ENCODE measurements at regions not wholly inside any gene's neighbourhood (a gene's known extent, or its start where the extent isn't known, plus 50 kb on each side); places are given as distances from the start of the nearest gene placed in this dataset.
"Not testable (repeated sequence)": the region's sequence is repeated elsewhere in the genome, so short reads cannot be mapped to it uniquely, and the experiment has no call there.

DNA sequence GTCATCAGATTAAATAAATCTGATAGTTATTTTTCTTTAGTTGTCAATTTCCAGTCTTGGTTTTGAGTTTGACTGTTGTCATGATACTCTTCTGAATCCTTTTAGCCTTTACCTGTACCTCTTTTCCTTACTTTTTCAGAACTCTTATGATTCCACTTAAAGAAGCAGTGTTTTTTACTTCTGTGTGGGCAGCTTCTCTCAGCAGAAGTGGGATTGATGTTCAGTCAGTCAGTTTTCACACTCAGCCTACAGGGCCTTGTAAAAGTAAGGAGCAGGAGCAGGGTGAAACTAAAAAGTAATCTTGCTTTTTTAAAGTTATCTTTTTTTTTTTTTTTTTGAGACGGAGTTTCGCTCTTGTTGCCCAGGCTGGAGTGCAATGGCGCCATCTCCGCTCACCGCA, 75.1 kb downstream of the HAUS1 start:
- no peak for DNase-seq

DNA sequence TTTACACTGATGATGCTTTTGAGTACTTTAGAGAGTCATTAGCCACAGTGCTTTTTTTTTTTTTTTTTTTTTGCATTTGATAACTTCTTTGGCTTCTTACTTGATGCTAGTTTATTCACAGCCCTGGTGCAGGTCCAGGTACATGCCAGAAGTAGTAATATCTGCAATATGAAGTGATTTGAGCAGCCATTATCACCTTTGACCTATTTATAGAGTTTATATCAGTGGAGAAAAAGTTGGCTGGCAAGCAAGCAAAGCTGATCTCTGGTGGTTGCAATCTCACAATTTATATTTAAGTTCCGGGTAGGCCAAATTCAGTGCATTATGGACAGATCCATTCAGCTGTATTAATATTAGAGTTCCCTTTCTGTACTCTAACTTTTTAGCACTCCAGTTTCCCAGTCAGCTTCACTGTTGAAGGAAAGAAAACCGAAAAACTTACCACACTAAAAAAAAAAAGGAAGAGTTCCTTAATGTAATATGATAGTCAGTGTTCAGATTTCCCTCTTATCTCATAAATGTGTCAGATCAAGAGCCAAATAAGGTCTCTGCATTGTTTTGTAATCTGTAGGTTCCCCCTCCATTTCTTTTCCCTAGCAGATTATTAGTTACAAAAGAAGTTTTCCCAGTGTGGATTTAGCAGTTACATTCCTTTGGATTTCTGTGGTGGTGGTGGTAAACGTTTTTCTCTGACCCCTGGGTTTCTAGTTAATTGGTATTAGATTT, 78.6 kb downstream of the HAUS1 start:
- no peak for DNase-seq

DNA sequence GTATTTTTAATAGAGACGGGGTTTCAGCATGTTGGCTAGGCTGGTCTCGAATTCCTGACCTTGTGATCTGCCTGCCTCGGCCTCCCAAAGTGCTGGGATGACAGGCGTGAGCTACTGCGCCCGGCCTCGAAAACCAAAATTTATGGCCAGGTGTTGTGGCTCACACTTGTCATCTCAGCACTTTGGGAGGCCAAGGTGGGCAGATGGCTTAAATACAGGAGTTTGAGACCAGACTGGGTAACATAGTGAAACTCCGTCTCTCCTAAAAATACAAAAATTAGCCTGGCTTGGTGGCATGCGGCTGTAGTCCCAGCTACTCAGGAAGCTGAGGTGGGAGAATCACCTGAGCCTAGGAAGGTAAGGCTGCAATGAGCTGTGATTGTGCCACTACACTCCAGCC, 80.1 kb downstream of the HAUS1 start:
- not testable (repeated sequence) for DNase-seq

DNA sequence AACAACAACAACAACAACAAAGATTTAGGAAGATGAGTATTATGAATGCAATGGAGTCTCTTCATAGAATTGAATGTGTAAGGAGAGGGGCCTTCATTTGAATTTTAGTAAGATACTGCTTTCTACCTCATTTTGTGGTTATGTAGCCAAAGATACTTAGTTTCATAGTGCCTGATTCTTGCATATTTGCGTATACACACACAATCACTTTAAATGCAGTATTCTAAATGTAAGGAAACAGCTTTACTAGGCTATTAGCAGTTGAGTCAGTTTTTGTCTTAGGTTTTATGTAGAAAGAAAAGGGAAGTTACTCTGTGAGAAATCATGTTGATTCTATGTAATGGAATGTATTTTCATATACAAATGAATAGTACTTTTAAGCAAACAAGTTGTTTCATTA, 80.5 kb downstream of the HAUS1 start:
- no peak for DNase-seq

DNA sequence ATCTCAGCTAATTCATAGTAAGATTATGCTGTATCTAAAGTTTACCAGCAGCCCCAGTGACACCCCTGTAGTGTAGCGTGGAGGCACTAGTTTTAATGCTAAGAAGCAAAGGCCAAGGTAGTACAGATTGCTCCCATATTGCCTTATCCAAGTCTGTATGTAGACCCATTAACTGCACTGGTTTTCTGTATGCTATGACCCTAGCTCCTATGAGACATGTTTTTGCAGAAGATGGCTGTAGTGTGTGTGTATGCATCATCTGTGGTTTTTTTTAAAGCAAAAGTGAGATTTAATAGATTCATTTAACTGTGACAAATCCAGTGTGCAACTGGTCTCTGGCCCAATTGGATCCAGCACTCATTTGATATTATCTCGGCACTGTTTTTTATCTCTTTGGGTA, 86.5 kb downstream of the HAUS1 start:
- no peak for DNase-seq

DNA sequence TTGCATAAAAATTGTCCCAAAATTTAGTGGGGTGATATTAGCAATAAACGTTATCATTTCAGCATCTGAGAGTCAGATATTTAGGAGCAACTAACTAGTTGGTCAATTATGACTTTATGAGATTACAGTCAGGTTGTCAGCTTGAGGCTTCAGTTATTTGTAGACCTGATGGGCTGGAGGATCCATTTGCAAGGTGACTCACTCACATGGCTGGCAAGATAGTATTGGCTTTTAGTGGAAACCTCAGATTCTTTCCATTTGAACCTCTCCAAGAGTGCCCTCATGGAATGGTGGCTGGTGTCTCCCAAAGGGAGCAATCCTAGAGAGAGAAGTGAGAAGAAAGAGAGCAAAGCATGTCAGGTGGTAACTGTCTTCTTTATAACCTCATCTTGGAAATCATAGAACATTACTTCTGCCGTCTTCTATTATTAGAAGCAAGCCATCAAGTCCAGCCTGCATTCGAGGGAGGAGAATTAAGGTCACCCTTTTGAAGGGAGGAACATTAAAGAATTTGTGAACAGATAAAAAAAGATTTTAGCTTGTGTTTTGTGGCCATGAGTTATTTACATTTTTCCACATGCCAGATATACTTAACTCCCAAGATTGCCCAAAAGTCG, 92.5 kb downstream of the HAUS1 start:
- DNase-seq: no peak

DNA sequence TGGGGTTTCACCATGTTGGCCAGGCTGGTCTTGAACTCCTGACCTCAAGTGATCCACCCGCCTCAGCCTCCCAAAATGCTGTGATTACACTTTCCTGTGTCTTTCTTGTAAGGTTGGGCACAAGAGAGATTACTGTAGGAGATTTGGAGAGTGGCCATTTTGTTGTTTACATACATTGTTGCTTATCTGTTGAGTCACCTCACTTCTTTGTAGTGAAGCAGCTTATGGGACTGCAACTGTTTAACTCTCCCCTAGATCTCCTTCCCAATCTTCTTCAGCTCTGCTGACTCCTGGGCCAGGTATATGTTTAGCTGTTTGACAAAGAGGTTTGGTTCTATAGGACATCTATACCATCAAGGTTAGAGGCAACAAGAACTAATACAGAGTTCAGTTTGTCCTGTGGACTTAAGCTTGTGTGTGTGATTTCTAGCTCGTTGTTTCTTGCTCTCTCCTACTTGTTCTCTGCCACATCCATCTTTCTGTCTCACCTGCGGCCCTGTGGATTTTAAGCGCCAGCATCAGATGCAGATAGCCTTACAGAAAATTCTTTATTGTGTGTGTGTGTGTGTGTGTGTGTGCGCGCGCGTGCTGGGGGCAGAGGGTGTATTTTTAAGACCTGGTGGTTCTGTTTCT, 95.4 kb downstream of the HAUS1 start:
- no peak for DNase-seq

DNA sequence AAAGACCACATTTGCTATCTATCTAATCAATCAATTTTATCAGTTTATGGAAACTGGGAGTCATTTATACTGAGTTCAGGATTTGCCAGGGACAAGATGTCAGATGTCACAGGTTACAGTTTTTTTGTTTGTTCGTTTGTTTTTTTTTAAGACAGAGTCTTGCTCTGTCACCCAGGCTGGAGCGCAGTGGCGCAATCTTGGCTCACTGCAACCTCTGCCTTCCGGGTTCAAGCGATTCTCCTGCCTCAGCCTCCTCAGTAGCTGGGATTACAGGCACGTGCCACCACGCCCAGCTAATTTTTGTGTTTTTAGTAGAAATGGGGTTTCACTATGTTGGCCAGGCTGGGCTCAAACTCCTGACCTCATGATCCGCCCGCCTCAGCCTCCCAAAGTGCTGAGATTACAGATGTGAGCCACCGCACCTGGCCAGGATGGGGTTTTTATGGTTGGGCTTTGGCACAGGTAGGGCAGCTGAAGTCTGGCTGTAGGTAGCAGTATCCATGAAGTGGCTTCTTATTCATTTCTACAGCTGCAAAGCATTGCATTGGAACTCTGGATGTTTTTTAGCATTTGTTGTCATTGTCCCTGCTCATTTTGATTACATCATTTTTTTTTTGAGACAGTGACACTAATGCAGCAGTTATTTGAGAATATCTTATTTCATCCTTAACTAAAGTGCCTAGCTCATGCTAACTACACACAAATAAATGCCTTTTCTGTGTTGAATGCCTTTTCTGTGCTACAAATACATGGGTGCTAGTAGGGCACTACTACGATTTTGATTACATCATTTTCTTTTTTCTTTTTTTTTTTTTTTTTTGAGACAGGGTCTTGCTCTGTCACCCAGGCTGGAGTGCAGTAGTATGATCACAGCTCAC, 96.2 kb downstream of the HAUS1 start:
- DNase-seq: not testable (repeated sequence)

DNA sequence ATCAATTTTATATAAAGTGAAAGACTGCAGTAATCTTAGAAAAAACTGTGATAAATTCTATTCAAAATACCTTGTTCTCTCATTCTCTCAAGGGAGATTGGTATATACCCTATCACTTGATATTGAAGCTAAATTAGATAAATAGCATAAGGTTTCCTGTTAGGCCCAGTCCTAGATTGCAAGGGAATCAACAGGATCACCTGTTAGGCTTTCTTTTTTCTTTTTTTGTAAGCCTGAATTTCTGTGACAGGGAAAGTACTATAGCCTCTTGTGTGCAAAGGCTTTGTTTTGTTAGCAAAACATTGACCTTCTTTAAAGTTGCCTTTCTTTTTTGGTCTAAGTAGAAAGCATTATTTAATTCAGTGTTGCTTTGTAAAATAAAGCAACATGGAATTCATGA, 100.0 kb downstream of the HAUS1 start:
- no peak for DNase-seq

DNA sequence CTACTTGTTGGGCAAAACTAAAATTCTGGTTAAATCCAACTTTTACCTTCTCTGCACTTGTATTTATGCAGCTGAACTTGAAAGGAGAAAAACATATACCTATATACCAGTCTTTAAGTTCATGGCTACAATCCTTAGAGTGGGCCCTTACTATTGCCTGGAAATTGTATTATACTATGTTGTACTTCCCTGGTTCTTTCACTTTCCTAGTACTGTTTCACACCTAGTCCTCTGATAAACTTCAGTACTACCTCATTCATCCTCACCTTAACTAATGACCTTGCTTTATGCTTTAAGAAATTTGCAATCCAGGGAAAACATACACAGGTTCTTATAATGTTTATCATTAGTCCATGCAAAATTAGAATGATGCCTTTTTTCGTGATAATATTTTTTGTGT, 103.8 kb downstream of the HAUS1 start:
- DNase-seq: no peak

DNA sequence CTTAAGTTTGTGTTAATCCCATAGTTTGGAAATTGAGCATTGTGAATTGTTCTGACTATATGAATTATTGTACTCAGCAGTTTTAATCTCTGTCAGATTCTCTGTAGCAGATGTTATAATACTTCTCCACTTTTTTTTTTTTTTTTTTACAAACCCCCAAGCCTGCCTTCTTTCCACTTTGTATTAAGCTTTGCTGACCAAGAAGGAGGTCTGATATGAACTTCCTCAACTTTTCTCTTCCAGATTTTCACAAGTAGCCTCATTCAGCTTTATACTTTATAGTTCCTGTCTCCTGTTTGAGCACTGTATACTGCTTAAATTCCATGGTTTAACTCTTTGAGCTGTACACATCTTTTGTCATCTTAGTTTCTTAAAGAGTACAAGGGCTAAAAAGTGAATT, 105.0 kb downstream of the HAUS1 start:
- no peak for DNase-seq

DNA sequence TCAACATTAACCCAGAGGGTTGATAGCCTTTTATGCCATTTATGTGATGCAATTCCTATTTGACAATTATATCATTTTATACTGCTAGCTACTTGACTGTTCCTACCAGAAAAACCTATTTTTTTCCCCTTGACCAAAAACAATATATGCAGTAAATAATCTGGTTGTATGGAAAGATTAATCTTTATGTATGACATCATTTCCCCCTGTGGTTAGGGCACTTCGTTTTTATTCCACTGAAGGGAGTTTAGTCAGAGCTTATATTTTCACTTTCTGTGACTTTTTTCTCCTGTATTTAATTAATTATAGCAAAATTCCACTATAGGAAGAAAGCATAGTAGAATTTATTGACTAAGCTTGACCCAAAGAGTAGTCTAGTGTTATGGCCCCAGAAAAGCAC, 107.6 kb downstream of the HAUS1 start:
- DNase-seq: no peak

DNA sequence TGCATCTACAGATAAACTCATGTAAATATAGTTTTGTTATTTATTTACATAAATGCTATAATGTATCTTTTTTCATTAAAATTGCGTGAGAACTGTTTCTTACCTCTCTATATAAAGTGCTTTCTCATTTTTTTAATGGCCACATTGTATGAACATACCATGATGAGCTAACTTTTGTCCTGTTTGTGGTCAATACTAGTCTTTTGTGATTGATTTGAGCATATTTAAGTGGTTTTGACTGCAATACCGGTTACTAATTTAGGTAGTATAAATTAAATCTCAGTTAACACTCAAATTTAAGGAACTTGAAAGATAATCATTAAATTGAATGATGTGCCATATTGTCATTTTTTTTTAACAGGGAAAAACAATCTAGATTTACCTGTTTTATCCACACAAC, 108.2 kb downstream of the HAUS1 start:
- DNase-seq: no peak

DNA sequence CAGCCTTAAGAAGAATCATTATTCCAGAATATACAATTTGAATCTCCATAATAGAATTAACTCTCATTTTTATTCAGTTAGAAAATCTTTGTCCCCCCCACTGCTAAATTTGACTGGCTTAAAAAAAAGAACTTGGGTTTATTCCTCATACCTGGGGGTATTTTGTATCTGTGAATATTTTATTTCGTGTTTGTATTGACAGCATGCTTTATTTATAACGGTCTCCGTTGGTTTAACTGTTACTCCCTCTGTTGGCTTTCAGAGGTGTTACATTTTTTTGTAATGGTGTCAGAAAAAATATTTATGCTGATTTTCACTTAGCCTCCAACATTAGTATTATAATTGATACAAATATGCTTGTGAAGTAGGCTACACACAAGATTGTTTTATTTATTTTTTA, 109.1 kb downstream of the HAUS1 start:
- no peak for DNase-seq

DNA sequence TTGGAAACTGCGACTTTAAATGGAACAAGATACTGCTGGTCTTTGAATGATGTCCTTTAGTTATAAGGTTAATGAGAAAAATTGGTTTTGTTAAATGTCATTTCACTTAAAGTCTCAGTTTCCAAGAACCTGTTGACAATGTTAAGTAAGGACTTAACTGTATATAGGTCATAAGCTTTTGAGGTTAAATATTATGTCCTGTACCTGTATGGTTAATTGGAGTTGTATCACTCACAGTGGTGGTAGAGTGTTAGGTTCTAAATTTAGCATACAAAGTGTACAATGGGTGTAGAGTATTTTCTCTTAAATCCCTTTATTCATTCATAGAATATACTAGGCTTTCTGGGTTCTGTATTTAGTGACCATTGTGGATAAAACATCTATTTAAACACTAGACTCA, 110.2 kb downstream of the HAUS1 start:
- DNase-seq: no peak

DNA sequence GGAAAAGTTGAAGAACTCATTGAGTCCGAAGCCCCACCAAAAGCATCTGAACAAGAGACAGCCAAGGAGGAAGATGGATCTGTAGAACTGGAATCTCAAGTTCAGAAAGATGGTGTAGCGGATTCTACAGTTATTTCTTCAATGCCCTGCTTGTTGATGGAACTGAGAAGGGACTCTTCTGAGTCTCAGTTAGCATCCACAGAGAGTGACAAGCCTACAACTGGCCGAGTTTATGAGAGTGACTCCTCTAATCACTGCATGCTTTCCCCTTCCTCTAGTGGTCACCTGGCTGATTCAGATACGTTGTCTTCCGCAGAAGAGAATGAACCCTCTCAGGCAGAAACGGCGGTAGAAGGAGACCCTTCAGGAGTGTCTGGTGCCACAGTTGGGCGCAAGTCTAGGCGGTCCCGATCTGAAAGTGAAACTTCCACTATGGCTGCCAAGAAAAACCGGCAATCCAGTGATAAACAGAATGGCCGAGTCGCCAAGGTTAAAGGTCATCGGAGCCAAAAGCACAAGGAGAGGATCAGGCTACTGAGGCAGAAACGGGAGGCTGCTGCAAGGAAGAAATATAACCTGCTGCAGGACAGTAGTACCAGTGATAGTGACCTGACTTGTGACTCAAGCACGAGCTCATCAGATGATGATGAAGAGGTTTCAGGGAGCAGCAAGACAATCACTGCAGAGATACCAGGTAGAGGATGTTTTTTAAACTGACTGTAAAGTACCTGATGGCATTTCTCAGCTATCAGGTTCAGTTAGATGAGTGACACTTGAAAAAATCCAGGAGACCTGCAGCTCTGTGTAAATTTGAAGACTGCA, 111.9 kb downstream of the HAUS1 start:
- no peak for DNase-seq

DNA sequence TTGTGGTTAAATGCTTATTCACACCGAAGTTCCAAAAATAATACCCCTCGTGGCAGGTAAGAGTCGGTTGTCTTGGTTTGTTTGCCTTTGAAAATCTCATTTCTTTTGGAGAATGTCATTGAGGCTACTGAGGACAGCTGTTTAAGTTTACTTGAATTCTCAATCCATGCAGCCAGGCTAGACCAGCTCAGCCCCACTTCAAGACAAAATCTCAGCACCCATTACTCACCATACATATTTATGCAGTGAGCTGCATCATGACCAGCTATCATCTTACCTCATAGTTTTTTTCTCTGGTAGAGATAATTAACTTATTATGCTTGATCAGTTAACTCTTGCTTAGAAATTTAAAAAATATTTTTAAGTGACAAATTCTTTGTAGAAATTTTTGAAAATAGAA, 115.9 kb downstream of the HAUS1 start:
- no peak for DNase-seq

DNA sequence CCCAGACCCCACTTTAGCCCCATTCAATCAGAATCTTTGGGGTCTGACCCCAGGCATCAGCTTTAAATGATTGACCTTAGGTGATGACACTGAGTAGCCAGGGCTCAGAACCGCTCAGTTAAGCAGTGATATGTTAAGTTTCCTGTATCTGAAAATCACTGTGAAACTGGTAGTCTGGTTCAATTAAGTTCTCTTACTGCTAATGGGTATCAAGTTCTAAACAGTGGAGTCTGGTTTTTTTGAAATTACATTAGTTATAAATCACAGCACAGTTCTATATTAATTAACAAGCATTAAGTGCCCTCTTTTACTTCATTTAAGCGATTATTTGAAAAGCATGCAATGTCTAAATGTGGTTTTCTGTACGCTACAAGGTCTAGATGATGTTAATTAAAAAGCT, 117.9 kb downstream of the HAUS1 start:
- no peak for DNase-seq

DNA sequence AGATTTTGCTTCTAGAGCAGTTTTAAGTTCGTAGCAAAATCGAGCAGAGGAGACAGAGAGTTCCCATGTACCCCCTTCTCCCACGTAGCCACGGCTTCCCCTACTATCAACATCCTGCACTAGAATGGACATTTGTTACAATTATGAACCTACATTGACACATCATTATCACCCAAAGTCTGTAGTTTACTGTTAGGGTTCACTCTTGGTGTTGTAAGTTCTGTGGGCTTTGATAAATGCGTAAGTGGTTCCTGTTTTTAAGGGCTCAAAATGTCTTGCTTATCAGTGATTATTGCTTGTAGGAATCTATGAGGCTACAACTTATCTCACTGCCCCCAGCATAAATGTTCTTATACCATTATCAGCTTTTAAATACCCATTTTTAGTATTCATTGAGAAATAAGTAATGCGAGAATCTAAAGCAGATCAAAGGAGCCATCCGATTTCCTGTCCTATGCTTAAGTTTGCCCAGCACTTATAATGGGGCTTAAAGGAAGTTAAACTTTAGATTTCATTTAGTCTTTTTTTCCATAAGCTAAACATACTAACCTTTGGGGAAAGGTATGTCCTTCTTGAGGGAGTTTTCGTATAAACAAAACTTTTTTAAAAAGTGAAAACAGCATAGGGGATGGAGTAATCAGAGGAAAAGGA, 118.7 kb downstream of the HAUS1 start:
- no peak for DNase-seq

DNA sequence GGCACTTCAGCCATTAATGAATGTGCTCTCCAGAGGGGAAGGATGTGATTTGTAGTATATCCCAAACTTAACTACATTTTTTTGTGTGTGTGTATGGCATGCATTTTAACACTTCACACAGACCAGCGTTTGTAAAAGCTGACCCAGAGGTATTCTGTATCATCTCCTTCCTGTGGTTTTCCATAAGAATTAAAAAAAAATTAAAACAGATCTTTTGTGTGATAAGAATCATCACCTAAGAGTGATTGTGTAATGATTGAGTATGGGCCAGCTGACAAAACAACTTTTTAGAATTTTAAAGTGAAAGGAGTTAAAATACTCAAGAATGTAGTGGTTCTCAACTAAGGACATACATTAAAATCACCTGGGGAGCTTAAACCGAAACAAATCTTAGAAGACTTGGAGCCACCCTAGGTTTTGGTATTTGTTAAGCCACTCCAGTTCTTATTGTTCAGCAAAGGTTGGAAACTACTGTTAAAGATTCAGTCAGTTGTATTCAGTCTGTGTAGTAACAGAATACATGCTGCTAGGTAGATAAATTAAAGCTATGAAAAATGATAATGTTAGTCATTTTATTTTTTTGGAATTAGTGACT, 120.1 kb downstream of the HAUS1 start:
- DNase-seq: no peak

DNA sequence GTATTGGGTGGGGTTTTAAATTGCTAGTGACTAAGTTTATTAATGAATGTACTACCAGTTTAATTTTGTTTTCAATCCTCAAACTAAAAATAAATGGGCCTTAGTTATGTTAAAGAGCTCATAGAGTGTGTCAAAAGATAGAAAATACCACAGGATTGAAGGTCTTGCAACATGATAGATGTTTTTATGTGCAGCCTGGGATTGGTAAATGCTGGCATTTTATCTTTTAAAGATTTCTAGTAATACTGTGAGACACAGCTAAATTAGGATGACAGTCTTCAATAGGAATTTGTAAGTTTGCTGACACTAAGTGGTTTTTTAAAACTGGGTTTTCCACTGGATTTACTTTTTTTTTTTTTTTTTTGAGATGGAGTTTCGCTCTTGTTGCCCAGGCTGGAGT, 122.3 kb downstream of the HAUS1 start:
- DNase-seq: no peak

DNA sequence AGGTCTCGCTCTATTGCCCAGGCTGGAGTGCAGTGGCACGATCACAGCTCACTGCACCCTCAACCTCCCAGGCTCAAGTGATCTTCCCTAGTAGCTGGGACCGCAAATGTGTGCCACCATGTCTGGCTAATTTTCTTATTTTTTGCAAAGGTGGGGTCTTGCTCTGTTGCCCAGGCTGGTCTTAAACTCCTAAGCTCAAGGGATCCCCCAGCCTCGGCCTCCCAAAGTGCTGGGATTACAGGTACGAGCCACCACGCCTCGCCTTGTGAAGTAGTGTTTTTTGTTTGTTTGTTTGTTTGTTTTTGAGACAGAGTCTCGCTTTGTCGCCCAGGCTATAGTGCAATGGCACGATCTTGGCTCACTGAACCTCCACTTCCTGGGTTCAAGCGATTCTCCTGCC, 125.5 kb downstream of the HAUS1 start:
- not testable (repeated sequence) for DNase-seq

Data from activated naive CD4-positive, alpha-beta T cell treated with anti-CD3 and anti-CD28 coated beads, Interleukin-2, amount 50 U/mL, for 16 hours (primary cell).